H1 (cell line): ENCODE measurements at regions not wholly inside any gene's neighbourhood (a gene's known extent, or its start where the extent isn't known, plus 50 kb on each side); places are given as distances from the start of the nearest gene placed in this dataset.

Source experiments
- CTCF ChIA-PET: fragments of 300-600 bp; sonication (Branson Sonifier 250); formaldehyde crosslinking; loops from one replicate; lab custom pipeline; 2021; ENCODE audit not compliant: partially characterized antibody; lab: Charles Lee
- POLR2A ChIA-PET: fragments of 300-600 bp; sonication (Branson Sonifier 250); formaldehyde crosslinking; loops from one replicate; lab custom pipeline; 2021; ENCODE audit warnings: inconsistent platforms; ENCODE audit not compliant: partially characterized antibody; lab: Charles Lee
- DNase-seq, 2 experiments: peaks; one replicate each; pipeline versions ENCODE4 v3.0.0 to v3.0.0-alpha.2; 2010 to 2022; ENCODE audit warnings: low spot score in 2 of 2, low read depth in 1 of 2, mixed read lengths in 1 of 2
- FAIRE-seq: peaks from 2 replicates; lab custom pipeline; 2011; peaks lifted over from hg19 to GRCh38; lab: Jason Lieb, UNC
- H2AFZ ChIP-seq: 2 replicates; pipeline ENCODE4 v1.8.1; 2012; ENCODE audit warnings: low read length, inconsistent platforms
- H2AK5ac ChIP-seq: 2 replicates; pipeline ENCODE4 v1.6.1; 2013; ENCODE audit warnings: low read depth, low read length
- H2BK120ac ChIP-seq: replicated peaks from 2 replicates; pipeline ENCODE3; 2013; ENCODE audit warnings: low read depth, low read length, inconsistent platforms
- H2BK12ac ChIP-seq: 2 replicates; pipeline ENCODE4 v1.6.1; 2013; ENCODE audit warnings: low read depth, low read length
- H2BK15ac ChIP-seq: 2 replicates; pipeline ENCODE4 v1.6.1; 2013; ENCODE audit warnings: low read length
- H2BK20ac ChIP-seq: 2 replicates; pipeline ENCODE4 v1.6.1; 2013; ENCODE audit warnings: low read length
- H2BK5ac ChIP-seq: 2 replicates; pipeline ENCODE4 v1.6.1; 2013; ENCODE audit warnings: low read depth, low read length
- H3K14ac ChIP-seq: 2 replicates; pipeline ENCODE4 v1.6.1; 2013; ENCODE audit warnings: inconsistent platforms; ENCODE audit not compliant: insufficient read length
- H3K18ac ChIP-seq: 2 replicates; pipeline ENCODE4 v1.6.1; 2013; ENCODE audit warnings: low read length; ENCODE audit errors: extremely low read depth
- H3K23ac ChIP-seq: 2 replicates; pipeline ENCODE4 v1.6.1; 2013; ENCODE audit warnings: inconsistent platforms; ENCODE audit not compliant: insufficient read length
- H3K23me2 ChIP-seq: 2 replicates; pipeline ENCODE4 v1.6.1; 2013; ENCODE audit warnings: low read depth, low read length
- H3K27ac ChIP-seq: 2 replicates; pipeline ENCODE4 v1.6.1; 2011; ENCODE audit warnings: low read depth, low read length, inconsistent platforms
- H3K27me3 ChIP-seq, 4 experiments: replicated peaks in 1 of 4; 1 replicate in 1 of 4; 2 replicates in 3 of 4; pipeline versions ENCODE4 v1.6.1 to v1.8.1; 2011 to 2013; ENCODE audit warnings: low read length in 3 of 4, mild to moderate bottlenecking in 3 of 4, inconsistent platforms in 2 of 4, mixed read lengths in 2 of 4, moderate library complexity in 1 of 4; ENCODE audit not compliant: control insufficient read depth in 3 of 4, insufficient read depth in 3 of 4; ENCODE audit errors: extremely low read depth in 1 of 4
- H3K36me3 ChIP-seq, 4 experiments: 2 replicates each; pipeline versions ENCODE4 v1.6.1 to v1.8.1; 2011 to 2013; ENCODE audit warnings: mild to moderate bottlenecking in 4 of 4, low read length in 3 of 4, moderate library complexity in 2 of 4, control low read depth in 1 of 4, inconsistent platforms in 1 of 4; ENCODE audit not compliant: insufficient read depth in 4 of 4, control insufficient read depth in 2 of 4
- H3K4ac ChIP-seq: replicated peaks from 2 replicates; pipeline ENCODE3; 2013; ENCODE audit warnings: low read length, low read depth, mixed read lengths, inconsistent platforms; ENCODE audit not compliant: insufficient read length
- H3K4me1 ChIP-seq, 4 experiments: replicated peaks in 1 of 4; 1 replicate in 1 of 4; 2 replicates in 3 of 4; pipeline versions ENCODE4 v1.6.1 to v1.8.1; 2011 to 2013; ENCODE audit warnings: low read length in 3 of 4, inconsistent platforms in 2 of 4, mixed read lengths in 1 of 4; ENCODE audit not compliant: insufficient read depth in 4 of 4, control insufficient read depth in 3 of 4
- H3K4me2 ChIP-seq, 2 experiments: 2 replicates each; pipeline versions ENCODE4 v1.6.1 to v1.8.1; 2011 to 2013; ENCODE audit warnings: low read depth in 2 of 2, low read length in 2 of 2, control low read depth in 1 of 2, inconsistent platforms in 1 of 2, mild to moderate bottlenecking in 1 of 2; ENCODE audit not compliant: insufficient read depth in 1 of 2
- H3K4me3 ChIP-seq, 4 experiments: fragments of 200-600, 300-600 bp in 1 of 4; sonication (generic), shearing (Covaris generic), sonication (Bioruptor Twin) in 1 of 4; 2 replicates each; pipeline versions ENCODE4 v1.5.1 to v1.8.1; 2011 to 2016; ENCODE audit warnings: low read length in 4 of 4, low read depth in 3 of 4, control low read depth in 2 of 4, inconsistent platforms in 2 of 4, mild to moderate bottlenecking in 2 of 4, mixed read lengths in 1 of 4, moderate library complexity in 1 of 4; ENCODE audit not compliant: insufficient read depth in 2 of 4; ENCODE audit errors: extremely low read depth in 1 of 4
- H3K56ac ChIP-seq: replicated peaks from 2 replicates; pipeline ENCODE3; 2013; ENCODE audit warnings: low read depth, mild to moderate bottlenecking, mixed read lengths, low read length, inconsistent platforms; ENCODE audit not compliant: insufficient read length
- H3K79me1 ChIP-seq: 2 replicates; pipeline ENCODE4 v1.6.1; 2013; ENCODE audit warnings: low read depth, low read length, control low read depth
- H3K79me2 ChIP-seq, 2 experiments: 2 replicates each; pipeline versions ENCODE4 v1.6.1 to v1.8.1; 2012 to 2013; ENCODE audit warnings: low read length in 2 of 2, mild to moderate bottlenecking in 2 of 2, inconsistent platforms in 1 of 2; ENCODE audit not compliant: insufficient read depth in 2 of 2, control insufficient read depth in 1 of 2
- H3K9ac ChIP-seq, 4 experiments: replicated peaks in 1 of 4; 1 replicate in 1 of 4; 2 replicates in 3 of 4; pipeline versions ENCODE4 v1.6.1 to v1.8.1; 2011 to 2013; ENCODE audit warnings: low read depth in 3 of 4, low read length in 3 of 4, control low read depth in 2 of 4, mild to moderate bottlenecking in 2 of 4, moderate library complexity in 2 of 4, inconsistent platforms in 1 of 4; ENCODE audit errors: extremely low read depth in 1 of 4
- H3K9me3 ChIP-seq, 2 experiments: 2 replicates each; pipeline versions ENCODE4 v1.6.1 to v1.8.1; 2012 to 2013; ENCODE audit warnings: mild to moderate bottlenecking in 2 of 2, moderate library complexity in 2 of 2, control low read depth in 1 of 2, inconsistent platforms in 1 of 2, low read depth in 1 of 2, low read length in 1 of 2, mixed read lengths in 1 of 2; ENCODE audit not compliant: insufficient read depth in 2 of 2
- H4K20me1 ChIP-seq, 2 experiments: replicated peaks in 1 of 2; 2 replicates each; pipeline versions ENCODE3 to v1.8.1; 2011 to 2013; ENCODE audit warnings: inconsistent platforms in 2 of 2, low read length in 2 of 2, mild to moderate bottlenecking in 1 of 2; ENCODE audit not compliant: insufficient read depth in 2 of 2, control insufficient read depth in 1 of 2
- H4K5ac ChIP-seq: 2 replicates; pipeline ENCODE4 v1.6.1; 2013; ENCODE audit warnings: low read length, low read depth, mixed read lengths, inconsistent platforms; ENCODE audit not compliant: insufficient read length
- H4K8ac ChIP-seq: 2 replicates; pipeline ENCODE4 v1.8.0; 2013; ENCODE audit warnings: mild to moderate bottlenecking, moderate library complexity, low read length, inconsistent platforms; ENCODE audit not compliant: insufficient read depth; ENCODE audit errors: extremely low read depth
- H4K91ac ChIP-seq: replicated peaks from 2 replicates; pipeline ENCODE3; 2013; ENCODE audit warnings: low read length, mixed read lengths, inconsistent platforms; ENCODE audit not compliant: insufficient read length
- ASH2L ChIP-seq: fragments of 200-600, 300-600 bp; sonication (generic); IDR thresholded peaks from one replicate; pipeline ENCODE4 v1.7.1; 2017; ENCODE audit warnings: low read length
- POLR2AphosphoS5 ChIP-seq: IDR thresholded peaks from 2 replicates; pipeline ENCODE4 v1.6.1; 2011; ENCODE audit warnings: low read depth, low read length
- RAD21 ChIP-seq, 2 experiments: IDR thresholded peaks in 1 of 2; conservative IDR thresholded peaks in 1 of 2; 2 replicates each; pipeline ENCODE4 v1.6.1; 2011; ENCODE audit warnings: low read depth in 2 of 2, low read length in 2 of 2, improper control_type of control experiment in 1 of 2, inconsistent platforms in 1 of 2, mild to moderate bottlenecking in 1 of 2, moderate library complexity in 1 of 2
- RFX5 ChIP-seq: IDR thresholded peaks from 2 replicates; pipeline ENCODE4 v1.6.1; 2011; ENCODE audit warnings: low read depth, low read length, improper control_type of control experiment, borderline replicate concordance
- SRF ChIP-seq: IDR thresholded peaks from 2 replicates; pipeline ENCODE4 v1.6.1; 2011; ENCODE audit warnings: mild to moderate bottlenecking, low read depth, low read length, moderate library complexity
- WGBS, 2 experiments: shearing (Covaris generic) in 1 of 2; methylation state at CpG; one replicate each; pipeline versions ENCODE4 v1.1.6 to v1.1.7; 2013 to 2015; ENCODE audit warnings: low lambda C conversion rate in 2 of 2, mixed read lengths in 2 of 2, inconsistent platforms in 1 of 2, low coverage in 1 of 2, missing lambda C conversion rate in 1 of 2; ENCODE audit not compliant: insufficient replicate concordance in 2 of 2, insufficient coverage in 1 of 2, insufficient read length in 1 of 2; ENCODE audit errors: extremely low coverage in 1 of 2, missing lambda C conversion rate in 1 of 2; 5-methylcytosine and 5-hydroxymethylcytosine counted together

DNA sequence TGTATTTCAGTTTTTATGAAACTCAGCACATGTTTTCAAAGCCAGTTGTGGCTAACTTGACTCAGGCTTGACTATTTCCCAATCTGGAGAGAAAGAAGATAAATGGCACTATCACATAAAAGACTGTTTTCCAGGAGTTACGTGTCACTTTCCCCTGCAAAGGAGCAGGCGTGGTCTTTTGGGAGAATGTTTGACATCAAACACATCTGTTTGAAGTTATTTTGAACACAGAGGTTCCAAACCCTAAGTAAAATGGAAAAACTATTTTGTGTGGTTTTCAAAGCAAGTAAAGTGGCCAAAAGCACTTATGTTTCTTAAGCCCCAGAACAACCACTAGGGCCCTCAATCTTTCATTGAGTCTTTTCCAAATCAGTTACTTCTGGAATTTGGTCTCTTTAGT, 89.7 kb downstream of the FOXF2 start:
- no peak overlapping the region for H2BK5ac ChIP-seq
- H2BK12ac ChIP-seq = no peak overlapping the region
- FAIRE-seq (no peak), DNase-seq (no peak)
- H3K36me3 ChIP-seq = no peaks in the 10 kb centered on the region
- H2AK5ac ChIP-seq = no peak overlapping the region
- H3K27ac ChIP-seq = no peak overlapping the region
- no peak overlapping the region for H4K91ac ChIP-seq
- H3K79me1 ChIP-seq = no peaks in the 10 kb centered on the region
- no peak overlapping the region for H3K4ac ChIP-seq
- H4K8ac ChIP-seq = no peak overlapping the region
- H3K9ac ChIP-seq = no peak overlapping the region
- H3K9me3 ChIP-seq = no peaks in the 10 kb centered on the region
- H3K23ac ChIP-seq = no peak overlapping the region
- H2BK20ac ChIP-seq = no peak overlapping the region
- H2AFZ ChIP-seq = no peak overlapping the region
- no peak overlapping the region for H3K14ac ChIP-seq
- POLR2A ChIA-PET = no interaction called here
- TF ChIP-seq RAD21 (IDR thresholded peaks at IDR 0.05 in 1 of 2, conservative IDR thresholded peaks at IDR 0.05 in 1 of 2; ENCODE audit: low read depth in 2 of 2, low read length in 2 of 2) = no peak
- TF ChIP-seq ASH2L = no peak
- TF ChIP-seq RFX5 = no peak
- no peak for TF ChIP-seq POLR2AphosphoS5
- TF ChIP-seq SRF = no peak
- H4K20me1 ChIP-seq = peaks cover 0 to 4% of the 10 kb centered on the region in 2 experiments
- H3K56ac ChIP-seq = no peak overlapping the region
- no peaks in the 10 kb centered on the region for H3K79me2 ChIP-seq
- H4K5ac ChIP-seq = no peak overlapping the region
- no peaks in the 10 kb centered on the region for H3K4me1 ChIP-seq
- CTCF ChIA-PET = interaction anchor here (1.2 to 1.5 kb wide), 3 partner anchors 9 to 42 kb away, joined by 3 to 5 read pairs (median 4); no protein-coding TSS in a partner anchor
- H3K27me3 ChIP-seq = no peaks in the 10 kb centered on the region
- H3K4me3 ChIP-seq = no peak overlapping the region
- WGBS, 2 experiments = 65% methylated on average over 2 of the region's 2 CpGs; no CpG with 5 or more reads in 1 of the 2 experiments
- H3K18ac ChIP-seq = no peak overlapping the region
- no peak overlapping the region for H2BK120ac ChIP-seq
- H3K4me2 ChIP-seq = no peak overlapping the region
- no peak overlapping the region for H2BK15ac ChIP-seq
- peaks cover 9% of the 10 kb centered on the region; the same call in 1 of the 2 replicates for H3K23me2 ChIP-seq
